GM12873 (cell line): ENCODE measurements at regions not wholly inside any gene's neighbourhood (a gene's known extent, or its start where the extent isn't known, plus 50 kb on each side); places are given as distances from the start of the nearest gene placed in this dataset.

Source experiments
- TF ChIP-seq, protein P1 (sequence below): IDR thresholded peaks from 2 replicates; pipeline ENCODE4 v1.5.1; 2012; ENCODE audit warnings: low read depth, mild to moderate bottlenecking, moderate library complexity, low read length, control low read depth; ENCODE audit not compliant: insufficient read depth; ENCODE audit errors: missing control alignments

GRCh38 chr15:25245801-25246622 lies 192.8 kb downstream of the UBE3A start:
- TF ChIP-seq, protein P1, sequence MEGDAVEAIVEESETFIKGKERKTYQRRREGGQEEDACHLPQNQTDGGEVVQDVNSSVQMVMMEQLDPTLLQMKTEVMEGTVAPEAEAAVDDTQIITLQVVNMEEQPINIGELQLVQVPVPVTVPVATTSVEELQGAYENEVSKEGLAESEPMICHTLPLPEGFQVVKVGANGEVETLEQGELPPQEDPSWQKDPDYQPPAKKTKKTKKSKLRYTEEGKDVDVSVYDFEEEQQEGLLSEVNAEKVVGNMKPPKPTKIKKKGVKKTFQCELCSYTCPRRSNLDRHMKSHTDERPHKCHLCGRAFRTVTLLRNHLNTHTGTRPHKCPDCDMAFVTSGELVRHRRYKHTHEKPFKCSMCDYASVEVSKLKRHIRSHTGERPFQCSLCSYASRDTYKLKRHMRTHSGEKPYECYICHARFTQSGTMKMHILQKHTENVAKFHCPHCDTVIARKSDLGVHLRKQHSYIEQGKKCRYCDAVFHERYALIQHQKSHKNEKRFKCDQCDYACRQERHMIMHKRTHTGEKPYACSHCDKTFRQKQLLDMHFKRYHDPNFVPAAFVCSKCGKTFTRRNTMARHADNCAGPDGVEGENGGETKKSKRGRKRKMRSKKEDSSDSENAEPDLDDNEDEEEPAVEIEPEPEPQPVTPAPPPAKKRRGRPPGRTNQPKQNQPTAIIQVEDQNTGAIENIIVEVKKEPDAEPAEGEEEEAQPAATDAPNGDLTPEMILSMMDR: no peak

DNA sequence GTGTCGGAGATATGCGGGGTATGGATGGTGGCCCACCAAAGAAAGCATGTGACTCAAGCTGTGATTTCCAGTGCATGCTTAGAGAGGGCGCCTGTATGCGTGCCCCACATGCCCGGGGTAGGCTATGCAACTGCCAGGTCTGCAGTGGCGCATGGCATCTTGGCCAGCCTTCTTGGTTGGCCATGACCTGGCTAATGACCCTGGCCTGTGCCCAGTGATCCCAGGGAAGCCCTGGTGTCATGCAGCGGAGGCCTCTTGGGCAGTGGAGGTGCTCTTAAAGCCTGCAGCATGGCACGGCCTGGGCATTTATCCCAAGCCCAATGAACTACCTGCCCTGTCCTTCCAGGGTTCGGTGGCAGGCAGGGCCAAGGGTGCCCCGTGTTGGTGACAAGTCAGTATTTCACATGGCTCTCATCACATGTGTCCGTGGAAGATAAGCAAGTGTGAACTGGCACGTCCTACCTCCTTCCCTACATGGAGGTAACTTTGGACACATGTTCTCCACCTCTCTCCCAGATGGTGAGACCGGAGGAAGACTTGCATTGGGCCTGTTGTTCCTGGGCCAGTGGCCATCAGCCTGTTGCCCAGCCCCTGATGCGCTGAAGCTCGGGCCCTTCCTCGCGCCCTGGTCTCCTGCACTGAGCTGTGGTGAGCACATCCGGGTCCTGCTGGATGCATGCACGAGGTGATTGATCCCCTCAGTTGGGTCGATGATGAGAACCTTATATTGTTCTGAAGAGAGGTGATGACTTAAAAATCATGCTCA lies 192.0 kb downstream of the UBE3A start:
- TF ChIP-seq, protein P1: no peak

DNA sequence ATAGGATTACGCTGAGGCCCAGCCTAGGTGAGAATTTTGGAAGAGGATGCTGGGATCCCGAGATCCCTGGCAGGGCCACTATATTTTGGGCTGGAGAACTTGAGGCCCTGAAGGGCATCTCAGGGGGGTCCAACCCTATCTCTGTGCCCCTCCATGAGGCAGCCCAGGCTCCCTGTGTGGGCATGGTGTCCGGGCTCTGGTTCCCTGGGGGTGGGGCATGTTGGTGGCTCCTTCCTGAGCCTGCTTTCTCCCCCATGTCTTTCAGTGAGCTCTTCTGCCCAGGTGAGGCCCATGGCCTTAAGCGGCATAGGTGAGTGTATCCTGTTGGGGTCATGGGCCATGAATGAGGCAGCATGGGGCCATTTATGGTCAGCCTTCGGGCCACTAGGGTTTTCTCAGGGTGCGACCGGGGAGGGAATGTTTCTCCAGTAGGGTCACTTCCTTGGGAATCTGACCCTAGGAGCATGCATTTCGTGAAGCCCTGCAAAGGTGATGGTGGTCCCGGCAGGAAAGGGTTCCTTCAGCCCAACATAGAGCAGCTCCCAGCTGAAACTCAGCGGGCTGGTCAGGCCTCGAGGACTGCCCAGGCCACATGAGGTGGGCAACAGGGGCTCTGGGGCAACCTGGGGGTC lies 191.3 kb downstream of the UBE3A start:
- TF ChIP-seq, protein P1: no peak

- TF ChIP-seq, protein P1: no peak
Observed at GRCh38 chr15:25248583-25249235, 190.1 kb downstream of the UBE3A start.

DNA sequence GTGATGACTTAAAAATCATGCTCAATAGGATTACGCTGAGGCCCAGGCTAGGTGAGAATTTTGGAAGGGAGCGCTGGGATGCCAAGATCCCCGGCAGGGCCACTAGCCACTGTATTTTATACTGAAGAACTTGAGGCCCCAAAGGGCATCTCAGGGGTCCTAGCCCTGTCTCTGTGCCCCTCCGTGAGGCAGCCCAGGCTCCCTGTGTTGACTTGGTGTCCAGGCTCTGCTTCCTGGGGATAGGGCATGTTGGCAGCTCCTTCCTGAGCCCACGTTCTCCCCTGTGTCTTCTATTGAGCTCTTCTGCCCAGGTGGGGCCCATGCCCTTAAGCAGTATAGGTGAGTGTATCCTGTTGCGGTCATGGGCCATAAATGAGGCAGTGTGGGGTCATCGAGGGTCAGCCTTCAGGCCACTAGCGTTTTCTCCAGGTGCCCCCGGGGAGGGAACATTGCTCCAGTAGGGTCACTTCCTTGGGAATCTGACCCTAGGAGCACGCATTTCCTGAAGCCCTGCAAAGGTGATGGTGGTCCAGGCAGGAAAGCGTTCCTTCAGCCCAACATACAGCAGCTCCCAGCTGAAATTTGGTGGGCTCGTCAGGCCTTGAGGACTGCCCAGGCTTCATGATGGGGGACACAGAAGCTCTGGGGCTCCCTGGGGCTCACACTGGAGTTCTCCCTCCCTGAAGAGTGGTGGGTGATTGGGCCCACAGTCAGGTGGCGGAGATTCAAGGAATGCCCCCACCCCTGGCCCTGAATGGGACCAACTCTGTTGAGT lies 189.4 kb downstream of the UBE3A start:
- TF ChIP-seq, protein P1: no peak

DNA sequence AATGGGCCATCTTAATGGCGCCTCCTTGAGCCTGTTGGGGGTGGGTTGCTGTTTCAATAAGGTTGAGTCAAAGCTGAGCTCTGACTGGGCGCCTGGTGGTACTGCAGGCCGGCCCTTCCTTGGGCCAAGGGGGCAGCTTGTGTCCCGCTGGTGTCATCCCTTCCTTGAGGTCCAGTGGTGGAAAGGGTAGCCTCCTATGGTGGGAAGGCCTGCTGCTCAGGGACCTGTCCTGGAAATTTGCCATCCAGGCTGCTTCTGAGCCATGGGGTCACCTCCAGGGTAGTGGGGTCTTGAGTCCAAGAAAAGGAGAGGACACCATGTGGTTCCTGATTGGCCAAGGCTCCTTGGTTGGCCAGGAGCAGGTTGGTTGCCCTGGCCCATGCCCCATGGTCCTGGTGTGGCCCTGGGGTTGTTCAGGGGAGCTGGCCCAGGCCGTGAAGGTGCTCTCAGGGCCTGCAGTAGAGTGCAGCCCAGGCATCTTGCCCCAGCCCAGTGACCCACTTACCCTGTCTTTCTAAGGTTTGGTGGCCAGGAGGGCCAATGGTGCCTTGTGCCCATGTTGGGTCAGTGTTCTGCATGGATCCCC lies 188.7 kb downstream of the UBE3A start:
- TF ChIP-seq, protein P1: no peak
